Testis (tissue), 2 donors: ENCODE measurements at regions not wholly inside any gene's neighbourhood (a gene's known extent, or its start where the extent isn't known, plus 50 kb on each side); places are given as distances from the start of the nearest gene placed in this dataset.
"Not testable (repeated sequence)": the region's sequence is repeated elsewhere in the genome, so short reads cannot be mapped to it uniquely, and the experiment has no call there.

Experiments
- DNase-seq: peaks from one replicate; pipeline ENCODE4 v3.0.0-alpha.2; 2019
- H3K27ac ChIP-seq, 2 donors: fragments of 200-600 bp; sonication (generic); one replicate each; pipeline ENCODE4 v1.5.1; 2019
- H3K27me3 ChIP-seq: fragments of 200-600 bp; sonication (generic); one replicate; pipeline ENCODE4 v1.5.1; 2019
- H3K36me3 ChIP-seq: fragments of 200-600 bp; sonication (generic); one replicate; pipeline ENCODE4 v1.5.1; 2017; ENCODE audit warnings: low read depth; ENCODE audit errors: missing control alignments
- H3K4me1 ChIP-seq: fragments of 200-600 bp; sonication (generic); one replicate; pipeline ENCODE4 v1.5.1; 2019
- H3K4me3 ChIP-seq, 2 donors: fragments of 200-600 bp; sonication (generic); one replicate each; pipeline ENCODE4 v1.5.1; 2017 to 2019
- H3K9me3 ChIP-seq: fragments of 200-600 bp; sonication (generic); one replicate; pipeline ENCODE4 v1.5.1; 2017
- CTCF ChIP-seq, 3 experiments: fragments of 450-650 bp in 2 of 3; fragments of 200-600 bp in 1 of 3; sonication (generic) in 1 of 3; IDR thresholded peaks; one replicate each; pipeline ENCODE4 v1.5.1; 2016 to 2019; ENCODE audit warnings: antibody characterized with exemption in 3 of 3, mild to moderate bottlenecking in 2 of 3, moderate library complexity in 1 of 3
- POLR2A ChIP-seq: fragments of 450-650 bp; IDR thresholded peaks from one replicate; pipeline ENCODE4 v1.6.1; 2017; ENCODE audit warnings: antibody characterized with exemption, mild to moderate bottlenecking, moderate library complexity
- WGBS, 2 donors: methylation state at CpG; one replicate each; pipeline ENCODE4 v1.1.5; 2018; 5-methylcytosine and 5-hydroxymethylcytosine counted together
- intact Hi-C: fragments of 100-400 bp; cut with DNase I; formaldehyde crosslinking; loops from one replicate; pipeline ENCODE4 v1.15.1; 2023; ENCODE audit warnings: low total_unique reads

GRCh38 chr1:189804352-189804751 is 673.3 kb downstream of the BRINP3 start:
- Histone ChIP-seq H3K4me3 (no peak overlapping the region), H3K4me1 (no peaks in the 10 kb centered on the region), H3K36me3 (no peaks in the 10 kb centered on the region), H3K27ac (no peak overlapping the region), H3K27me3 (no peaks in the 10 kb centered on the region), H3K9me3 (no peaks in the 10 kb centered on the region)
- DNase-seq = no peak
- 94 to 96% methylated on average over 2 of the region's 2 CpGs for WGBS, 2 donors
- TF ChIP-seq CTCF (IDR thresholded peaks at IDR 0.05) (no peak), POLR2A (no peak)
- intact Hi-C loops = no loop called here

GRCh38 chr1:189805735-189806134 is 671.9 kb downstream of the BRINP3 start:
- H3K4me3 ChIP-seq = no peak overlapping the region
- TF ChIP-seq POLR2A (no peak), CTCF (IDR thresholded peaks at IDR 0.05) (no peak)
- intact Hi-C loops = no loop called here
- H3K27ac ChIP-seq = no peak overlapping the region
- H3K36me3 ChIP-seq = no peaks in the 10 kb centered on the region
- no peaks in the 10 kb centered on the region for H3K4me1 ChIP-seq
- H3K9me3 ChIP-seq = no peaks in the 10 kb centered on the region
- 54 to 63% methylated on average over 3 of the region's 3 CpGs for WGBS, 2 donors
- H3K27me3 ChIP-seq = no peaks in the 10 kb centered on the region
- no peak for DNase-seq

DNA sequence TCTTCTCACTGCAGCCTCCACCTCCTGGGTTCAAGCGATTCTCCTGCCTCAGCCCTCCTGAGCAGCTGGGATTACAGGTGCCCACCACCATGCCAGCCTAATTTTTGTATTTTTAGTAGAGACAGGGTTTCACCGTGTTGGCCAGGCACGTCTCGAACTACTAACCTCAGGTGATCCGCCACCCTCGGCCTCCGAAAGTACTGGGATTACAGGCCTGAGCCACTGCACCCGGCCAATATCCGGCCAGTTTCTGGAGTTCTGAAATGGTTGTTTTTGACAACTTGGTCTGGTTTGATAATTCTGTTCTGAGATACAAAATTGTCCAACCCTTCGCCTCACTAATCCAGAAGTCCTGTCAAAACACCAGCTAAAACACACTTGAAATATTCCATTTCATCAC is 667.0 kb downstream of the BRINP3 start:
- DNase-seq, H3K4me1 ChIP-seq, H3K9me3 ChIP-seq, H3K4me3 ChIP-seq, H3K27ac ChIP-seq, H3K36me3 ChIP-seq, H3K27me3 ChIP-seq, intact Hi-C loops: not testable (repeated sequence)
- WGBS, 2 donors = 82 to 95% methylated on average over 9 to 10 of the region's 10 CpGs

- Histone ChIP-seq H3K36me3 (no peaks in the 10 kb centered on the region), H3K4me1 (no peaks in the 10 kb centered on the region), H3K9me3 (no peaks in the 10 kb centered on the region), H3K27ac (no peak overlapping the region), H3K4me3 (no peak overlapping the region), H3K27me3 (no peaks in the 10 kb centered on the region)
- 83 to 94% methylated on average over 2 of the region's 2 CpGs for WGBS, 2 donors
- intact Hi-C loops = no loop called here
- TF ChIP-seq POLR2A (no peak), CTCF (IDR thresholded peaks at IDR 0.05) (no peak)
- DNase-seq = no peak
These were observed 665.7 kb downstream of the BRINP3 start for GRCh38 chr1:189811960-189812359.

GRCh38 chr1:189816558-189816957 is 661.1 kb downstream of the BRINP3 start:
- no peak overlapping the region for H3K4me3 ChIP-seq
- DNase-seq = no peak
- WGBS, 2 donors = 73% methylated on average over 1 of the region's 1 CpG
- no peak overlapping the region for H3K27ac ChIP-seq
- no peaks in the 10 kb centered on the region for H3K27me3 ChIP-seq
- TF ChIP-seq CTCF (IDR thresholded peaks at IDR 0.05) = no peak
- TF ChIP-seq POLR2A = no peak
- intact Hi-C loops = no loop called here
- no peaks in the 10 kb centered on the region for H3K4me1 ChIP-seq
- no peaks in the 10 kb centered on the region for H3K36me3 ChIP-seq
- no peaks in the 10 kb centered on the region for H3K9me3 ChIP-seq
